CD4-positive, alpha-beta T cell treated with Interleukin-15 for 1 hour (primary cell): ENCODE measurements at regions not wholly inside any gene's neighbourhood (a gene's known extent, or its start where the extent isn't known, plus 50 kb on each side); places are given as distances from the start of the nearest gene placed in this dataset.
"Not testable (repeated sequence)": the region's sequence is repeated elsewhere in the genome, so short reads cannot be mapped to it uniquely, and the experiment has no call there.

ENCODE experiments used
- DNase-seq: peaks from one replicate; pipeline ENCODE4 v3.0.0-alpha.2; 2020

- no peak for DNase-seq
These were observed 216.4 kb downstream of the MN1 start for GRCh38 chr22:27585141-27585540.

- DNase-seq, result no peak
These were observed 213.3 kb downstream of the MN1 start for GRCh38 chr22:27588268-27588667.

GRCh38 chr22:27588915-27589314 lies 212.6 kb downstream of the MN1 start:
- no peak for DNase-seq

GRCh38 chr22:27591060-27591459 lies 210.5 kb downstream of the MN1 start:
- no peak for DNase-seq

- no peak for DNase-seq
These were observed 208.2 kb downstream of the MN1 start for GRCh38 chr22:27593378-27593777.

GRCh38 chr22:27594020-27594419 lies 207.5 kb downstream of the MN1 start:
- no peak for DNase-seq

GRCh38 chr22:27594474-27595134 lies 207.0 kb downstream of the MN1 start:
- DNase-seq, result no peak

- no peak for DNase-seq
These were observed 205.3 kb downstream of the MN1 start for GRCh38 chr22:27596133-27596870.

- DNase-seq, result no peak
These were observed 203.7 kb downstream of the MN1 start for GRCh38 chr22:27597703-27598444.

- DNase-seq, result no peak
These were observed 202.8 kb downstream of the MN1 start for GRCh38 chr22:27598792-27599191.

- DNase-seq, result no peak
These were observed 200.4 kb downstream of the MN1 start for GRCh38 chr22:27601195-27601594.

GRCh38 chr22:27602390-27602789 lies 199.2 kb downstream of the MN1 start:
- DNase-seq, result no peak

- DNase-seq, result no peak
These were observed 198.3 kb downstream of the MN1 start for GRCh38 chr22:27603111-27603799.

- no peak for DNase-seq
These were observed 197.8 kb downstream of the MN1 start for GRCh38 chr22:27603800-27604144.

GRCh38 chr22:27605390-27605789 lies 196.2 kb downstream of the MN1 start:
- no peak for DNase-seq

- DNase-seq, result not testable (repeated sequence)
These were observed 193.8 kb downstream of the MN1 start for GRCh38 chr22:27607750-27608149.

- no peak for DNase-seq
These were observed 192.1 kb downstream of the MN1 start for GRCh38 chr22:27609451-27609888.

- not testable (repeated sequence) for DNase-seq
These were observed 191.4 kb downstream of the MN1 start for GRCh38 chr22:27610164-27610563.

- no peak for DNase-seq
These were observed 190.4 kb downstream of the MN1 start for GRCh38 chr22:27610863-27611786.

- DNase-seq, result no peak
These were observed 189.4 kb downstream of the MN1 start for GRCh38 chr22:27612115-27612514.

GRCh38 chr22:27613099-27614005 lies 188.2 kb downstream of the MN1 start:
- DNase-seq, result no peak
